HepG2 (cell line): ENCODE measurements at regions not wholly inside any gene's neighbourhood (a gene's known extent, or its start where the extent isn't known, plus 50 kb on each side); places are given as distances from the start of the nearest gene placed in this dataset.

Experiments used
- ATAC-seq: fragments of 200-7000 bp; cut with Tn5 transposase; 3 replicates; pipeline ENCODE4 v1.9.1; 2020; ENCODE audit warnings: mild to moderate bottlenecking, moderate library complexity
- BruUV-seq: library from RNA; stranded (reverse); fragments of 400-500 nt; replicated peaks from 2 replicates; lab custom pipeline; 2021; lab: Mats Ljungman, UMichigan
- CTCF ChIA-PET: fragments of 300-600 bp; formaldehyde crosslinking; extraction: SDS; loops from one replicate; lab custom pipeline; 2021; ENCODE audit warnings: low total read pairs, inconsistent platforms, low intra/inter-chr PET ratio; lab: Yijun Ruan, JAX
- POLR2A ChIA-PET: fragments of 350-600 bp; sonication (Branson Sonifier 250); formaldehyde crosslinking; loops from one replicate; lab custom pipeline; 2020; ENCODE audit warnings: antibody characterized with exemption, inconsistent platforms; lab: Yijun Ruan, JAX
- DNase-seq: peaks from one replicate; pipeline ENCODE4 v3.0.0-alpha.2; 2015; ENCODE audit warnings: low spot score
- FAIRE-seq: peaks from 3 replicates; lab custom pipeline; 2011; peaks lifted over from hg19 to GRCh38; lab: Jason Lieb, UNC
- H2AFZ ChIP-seq: one replicate; pipeline ENCODE4 v1.6.1; 2011; ENCODE audit warnings: low read length, inconsistent platforms
- H3K27ac ChIP-seq: fragments of 300-600 bp; 3 replicates; pipeline ENCODE4 v1.8.0; 2011; ENCODE audit warnings: mixed run types, mild to moderate bottlenecking, mixed read lengths, low read length, inconsistent platforms; ENCODE audit not compliant: insufficient read depth; ENCODE audit errors: extremely low read length
- H3K27me3 ChIP-seq, 2 experiments: fragments of 200-600 bp in 1 of 2; 2 replicates in 1 of 2; 3 replicates in 1 of 2; pipeline versions ENCODE4 v1.6.0 to v1.8.0; 2011; ENCODE audit warnings: low read length in 2 of 2, mild to moderate bottlenecking in 2 of 2, moderate library complexity in 2 of 2, inconsistent platforms in 1 of 2; ENCODE audit not compliant: insufficient read depth in 2 of 2, control insufficient read depth in 1 of 2
- H3K36me3 ChIP-seq, 2 experiments: fragments of 200-600 bp in 1 of 2; replicated peaks in 1 of 2; 2 replicates in 1 of 2; 3 replicates in 1 of 2; pipeline versions ENCODE4 v1.5.1 to v1.8.0; 2011; ENCODE audit warnings: low read length in 2 of 2, inconsistent platforms in 1 of 2; ENCODE audit not compliant: insufficient read depth in 2 of 2, control insufficient read depth in 1 of 2
- H3K4me1 ChIP-seq: 2 replicates; pipeline ENCODE4 v1.5.1; 2012; ENCODE audit warnings: low read length, inconsistent platforms; ENCODE audit not compliant: insufficient read depth
- H3K4me2 ChIP-seq: 2 replicates; pipeline ENCODE4 v1.6.0; 2011; ENCODE audit warnings: low read depth, low read length, inconsistent platforms
- H3K4me3 ChIP-seq, 3 experiments: fragments of 200-600 bp in 1 of 3; sonication (generic), shearing (Covaris generic) in 1 of 3; replicated peaks in 1 of 3; 2 replicates each; pipeline ENCODE4 v1.5.1; 2011 to 2016; ENCODE audit warnings: low read length in 3 of 3, inconsistent platforms in 2 of 3, low read depth in 2 of 3, mild to moderate bottlenecking in 2 of 3, control low read depth in 1 of 3, mixed read lengths in 1 of 3; ENCODE audit not compliant: insufficient read depth in 1 of 3
- H3K79me2 ChIP-seq: one replicate; pipeline ENCODE4 v1.6.1; 2011; ENCODE audit warnings: low read length, inconsistent platforms; ENCODE audit not compliant: insufficient read depth
- H3K9ac ChIP-seq: 2 replicates; pipeline ENCODE4 v1.6.0; 2011; ENCODE audit warnings: mild to moderate bottlenecking, low read depth, low read length, inconsistent platforms; ENCODE audit not compliant: insufficient read depth
- H3K9me3 ChIP-seq: 2 replicates; pipeline ENCODE4 v1.5.1; 2012; ENCODE audit warnings: mild to moderate bottlenecking, low read length
- H4K20me1 ChIP-seq: 2 replicates; pipeline ENCODE4 v1.6.0; 2011; ENCODE audit warnings: inconsistent platforms, mild to moderate bottlenecking, low read length, moderate library complexity; ENCODE audit not compliant: insufficient read depth
- DZIP1 ChIP-seq: sonication (generic); formaldehyde crosslinking; IDR thresholded peaks from 2 replicates; pipeline ENCODE4 v1.5.0; 2020; ENCODE audit warnings: mild to moderate bottlenecking, missing genetic modification reagents
- FOXA3 ChIP-seq: IDR thresholded peaks from 2 replicates; pipeline ENCODE4 v1.6.1; 2016; ENCODE audit warnings: missing genetic modification reagents, missing compliant biosample characterization
- KMT2B ChIP-seq: IDR thresholded peaks from 2 replicates; pipeline ENCODE4 v1.6.1; 2016; ENCODE audit warnings: missing genetic modification reagents, missing compliant biosample characterization
- NFE2L2 ChIP-seq: fragments of 150-350 bp; IDR thresholded peaks from 2 replicates; pipeline ENCODE4 v1.6.1; 2014; ENCODE audit warnings: low read length
- NFYB ChIP-seq: sonication (generic); formaldehyde crosslinking; IDR thresholded peaks from 2 replicates; pipeline ENCODE4 v1.4.0; 2020; ENCODE audit warnings: missing genetic modification reagents
- NFYC ChIP-seq: IDR thresholded peaks from 2 replicates; pipeline ENCODE4 v1.6.1; 2016; ENCODE audit warnings: missing genetic modification reagents, missing compliant biosample characterization
- YY1 ChIP-seq: IDR thresholded peaks from 2 replicates; pipeline ENCODE4 v1.6.1; 2011; ENCODE audit warnings: low read length, low read depth, moderate library complexity, mild to moderate bottlenecking; ENCODE audit not compliant: insufficient read depth, insufficient replicate concordance
- ZFP1 ChIP-seq: IDR thresholded peaks from 2 replicates; pipeline ENCODE4 v1.6.1; 2016
- ZNF138 ChIP-seq: sonication (generic); formaldehyde crosslinking; IDR thresholded peaks from 2 replicates; pipeline ENCODE4 v1.5.0; 2020; ENCODE audit warnings: mild to moderate bottlenecking, low read depth, missing genetic modification reagents
- ZNF629 ChIP-seq: sonication (generic); formaldehyde crosslinking; conservative IDR thresholded peaks from 2 replicates; pipeline ENCODE4 v1.5.0; 2020; ENCODE audit warnings: missing genetic modification reagents
- WGBS: methylation state at CpG from one replicate; pipeline ENCODE4 v1.1.6; 2017; ENCODE audit warnings: low lambda C conversion rate; 5-methylcytosine and 5-hydroxymethylcytosine counted together
- in situ Hi-C: cut with HindIII; loops from 2 replicates; pipeline ENCODE4 v1.10.0; 2017; ENCODE audit warnings: low pct_unique_long_range_greater_than_20kb; ENCODE audit not compliant: extremely low pct_ligation_motif_present
- intact Hi-C: fragments of 100-400 bp; cut with micrococcal nuclease; formaldehyde crosslinking; loops from one replicate; pipeline ENCODE4 v1.10.0; 2022; ENCODE audit not compliant: unreplicated experiment

DNA sequence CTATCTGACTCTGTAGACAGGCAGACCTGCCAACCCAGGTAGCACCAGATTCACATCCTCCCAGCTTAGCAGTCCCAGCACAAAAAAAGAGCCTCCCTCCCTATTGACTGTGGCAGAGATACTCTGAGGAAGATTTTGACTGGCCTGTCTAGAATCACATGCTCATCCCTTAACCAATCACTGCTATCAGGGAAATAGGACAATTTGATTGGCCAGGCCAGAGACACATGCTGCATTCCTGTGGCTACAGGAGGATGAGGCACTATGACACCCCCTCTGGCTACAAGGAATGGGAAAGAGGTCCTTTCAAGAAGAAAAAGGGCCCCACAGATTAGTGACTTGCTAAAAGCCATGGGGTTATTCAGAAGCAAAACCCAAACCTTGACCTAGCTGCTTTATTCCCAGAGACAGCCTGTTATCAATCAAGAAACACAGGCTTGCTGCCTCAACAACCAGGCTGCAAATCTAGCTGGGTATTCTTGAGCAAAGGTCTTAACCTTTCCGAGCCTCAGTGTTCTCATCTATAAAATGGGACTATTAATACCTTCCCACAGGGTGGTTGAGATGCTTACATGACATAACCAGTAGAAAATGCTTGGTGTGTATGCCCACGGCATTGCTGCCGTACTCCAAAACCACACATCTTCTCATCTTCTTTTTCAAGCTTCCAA, 147.6 kb downstream of the BCOR start:
- no peak overlapping the region for H3K9ac ChIP-seq
- DNase-seq, result no peak
- in situ Hi-C loops, result loop anchor here (10.0 kb wide), 1 partner anchor 55 kb away; no protein-coding TSS in a partner anchor
- TF ChIP-seq NFE2L2 (no peak), KMT2B (CRISPR knock-in tag) (no peak), ZNF138 (no peak), ZNF629 (CRISPR knock-in tag) (peak; percentile 46; the same call in 1 of the 2 replicates), FOXA3 (no peak), YY1 (no peak), DZIP1 (CRISPR knock-in tag) (no peak), NFYC (peak; percentile 66), NFYB (CRISPR knock-in tag) (peak; percentile 54), ZFP1 (CRISPR knock-in tag) (no peak)
- TF ChIP-seq, all 625 proteins: peak for 3
- BruUV-seq, result no TSS peak
- H3K27ac ChIP-seq, result no peak overlapping the region
- H3K36me3 ChIP-seq, result no peaks in the 10 kb centered on the region
- no peaks in the 10 kb centered on the region for H4K20me1 ChIP-seq
- no peaks in the 10 kb centered on the region for H3K9me3 ChIP-seq
- H3K4me1 ChIP-seq, result peaks cover 34% of the 10 kb centered on the region
- POLR2A ChIA-PET, result no interaction called here
- FAIRE-seq (no peak), ATAC-seq (no peak)
- H3K79me2 ChIP-seq, result no peaks in the 10 kb centered on the region
- H3K27me3 ChIP-seq, result no peaks in the 10 kb centered on the region
- no peak overlapping the region for H3K4me2 ChIP-seq
- CTCF ChIA-PET, result no interaction called here
- no peak overlapping the region for H2AFZ ChIP-seq
- intact Hi-C loops, result loop anchor here (5.0 kb wide), 1 partner anchor 62 kb away; no protein-coding TSS in a partner anchor
- WGBS, result 75% methylated on average over 3 of the region's 3 CpGs
- H3K4me3 ChIP-seq, result no peak overlapping the region
